ENCODE measurements at regions not wholly inside any gene's neighbourhood (a gene's known extent, or its start where the extent isn't known, plus 50 kb on each side); places are given as distances from the start of the nearest gene placed in this dataset.

GRCh38 chr16:14011001-14011400, 60.1 kb upstream of the MRTFB start:
- TF ChIP-seq POLR2A (conservative IDR thresholded peaks at IDR 0.05) = no peak
- no peak for TF ChIP-seq ARNT (IDR thresholded peaks at IDR 0.05)
- no peak for TF ChIP-seq RAD21 (CRISPR knock-in tag; conservative IDR thresholded peaks at IDR 0.05 in 1 of 2, IDR thresholded peaks at IDR 0.05 in 1 of 2)

All from K562 (cell line).